Osteocyte (in vitro differentiated cells): ENCODE measurements at regions not wholly inside any gene's neighbourhood (a gene's known extent, or its start where the extent isn't known, plus 50 kb on each side); places are given as distances from the start of the nearest gene placed in this dataset.

Experiments
- DNase-seq: peaks from one replicate; pipeline ENCODE4 v3.0.0; 2021; ENCODE audit warnings: mixed read lengths; ENCODE audit not compliant: unreplicated experiment; ENCODE audit errors: extremely low spot score
- H3K27ac Mint-ChIP-seq: one replicate; pipeline ENCODE4 v1.8.0; 2021; ENCODE audit warnings: mild to moderate bottlenecking, mixed read lengths; ENCODE audit not compliant: unreplicated experiment
- H3K27me3 Mint-ChIP-seq: one replicate; pipeline ENCODE4 v1.8.0; 2021; ENCODE audit warnings: mixed read lengths; ENCODE audit not compliant: unreplicated experiment
- H3K36me3 Mint-ChIP-seq: one replicate; pipeline ENCODE4 v1.8.0; 2021; ENCODE audit warnings: mixed read lengths; ENCODE audit not compliant: unreplicated experiment
- H3K4me1 Mint-ChIP-seq: one replicate; pipeline ENCODE4 v1.8.0; 2021; ENCODE audit warnings: mixed read lengths; ENCODE audit not compliant: unreplicated experiment
- H3K4me3 Mint-ChIP-seq: one replicate; pipeline ENCODE4 v1.8.0; 2021; ENCODE audit warnings: mild to moderate bottlenecking, moderate library complexity, mixed read lengths; ENCODE audit not compliant: unreplicated experiment
- H3K9me3 Mint-ChIP-seq: one replicate; pipeline ENCODE4 v1.8.0; 2021; ENCODE audit warnings: mixed read lengths; ENCODE audit not compliant: unreplicated experiment
- TF ChIP-seq, protein P1 (sequence below): fragments of 200-600 bp; sonication (generic); IDR thresholded peaks from 2 replicates; pipeline ENCODE4 v1.5.0; 2021; ENCODE audit warnings: antibody characterized with exemption, mild to moderate bottlenecking, moderate library complexity

DNA sequence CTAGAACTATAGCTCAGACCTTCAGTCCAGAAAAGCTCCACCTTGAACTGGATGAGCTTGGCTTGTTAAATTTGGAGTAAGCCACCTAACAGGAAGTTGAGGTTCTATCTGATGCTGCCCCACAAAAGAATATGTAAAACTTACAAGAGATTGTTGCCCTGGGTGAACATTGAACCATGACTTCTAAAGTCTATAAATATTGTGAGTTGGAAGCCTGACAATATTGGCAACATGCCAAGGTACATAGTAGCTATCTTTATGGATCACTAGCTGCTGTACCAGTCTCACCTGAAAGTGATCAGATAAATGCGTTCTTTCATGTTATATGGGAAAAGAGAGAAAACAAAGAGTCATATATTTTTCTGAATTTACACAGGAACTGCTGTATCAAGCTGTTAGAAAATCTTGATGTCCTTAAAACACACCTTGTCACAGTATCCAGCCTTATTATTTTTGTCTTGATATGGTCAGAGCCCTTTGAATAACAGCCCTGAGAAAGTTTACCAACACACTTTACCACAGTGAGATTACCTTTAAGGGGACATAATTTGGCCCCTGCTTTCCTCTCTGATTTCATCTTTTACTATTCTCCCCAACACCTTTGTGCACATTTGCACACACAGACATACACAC is 92.0 kb downstream of the LSMEM1 start:
- Mint-ChIP-seq H3K4me3 (no peak overlapping the region), H3K9me3 (no peaks in the 10 kb centered on the region), H3K27me3 (peaks cover 11% of the 10 kb centered on the region), H3K4me1 (no peaks in the 10 kb centered on the region), H3K36me3 (no peaks in the 10 kb centered on the region), H3K27ac (no peak overlapping the region)
- TF ChIP-seq, protein P1, sequence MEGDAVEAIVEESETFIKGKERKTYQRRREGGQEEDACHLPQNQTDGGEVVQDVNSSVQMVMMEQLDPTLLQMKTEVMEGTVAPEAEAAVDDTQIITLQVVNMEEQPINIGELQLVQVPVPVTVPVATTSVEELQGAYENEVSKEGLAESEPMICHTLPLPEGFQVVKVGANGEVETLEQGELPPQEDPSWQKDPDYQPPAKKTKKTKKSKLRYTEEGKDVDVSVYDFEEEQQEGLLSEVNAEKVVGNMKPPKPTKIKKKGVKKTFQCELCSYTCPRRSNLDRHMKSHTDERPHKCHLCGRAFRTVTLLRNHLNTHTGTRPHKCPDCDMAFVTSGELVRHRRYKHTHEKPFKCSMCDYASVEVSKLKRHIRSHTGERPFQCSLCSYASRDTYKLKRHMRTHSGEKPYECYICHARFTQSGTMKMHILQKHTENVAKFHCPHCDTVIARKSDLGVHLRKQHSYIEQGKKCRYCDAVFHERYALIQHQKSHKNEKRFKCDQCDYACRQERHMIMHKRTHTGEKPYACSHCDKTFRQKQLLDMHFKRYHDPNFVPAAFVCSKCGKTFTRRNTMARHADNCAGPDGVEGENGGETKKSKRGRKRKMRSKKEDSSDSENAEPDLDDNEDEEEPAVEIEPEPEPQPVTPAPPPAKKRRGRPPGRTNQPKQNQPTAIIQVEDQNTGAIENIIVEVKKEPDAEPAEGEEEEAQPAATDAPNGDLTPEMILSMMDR: no peak
- no peak for DNase-seq

DNA sequence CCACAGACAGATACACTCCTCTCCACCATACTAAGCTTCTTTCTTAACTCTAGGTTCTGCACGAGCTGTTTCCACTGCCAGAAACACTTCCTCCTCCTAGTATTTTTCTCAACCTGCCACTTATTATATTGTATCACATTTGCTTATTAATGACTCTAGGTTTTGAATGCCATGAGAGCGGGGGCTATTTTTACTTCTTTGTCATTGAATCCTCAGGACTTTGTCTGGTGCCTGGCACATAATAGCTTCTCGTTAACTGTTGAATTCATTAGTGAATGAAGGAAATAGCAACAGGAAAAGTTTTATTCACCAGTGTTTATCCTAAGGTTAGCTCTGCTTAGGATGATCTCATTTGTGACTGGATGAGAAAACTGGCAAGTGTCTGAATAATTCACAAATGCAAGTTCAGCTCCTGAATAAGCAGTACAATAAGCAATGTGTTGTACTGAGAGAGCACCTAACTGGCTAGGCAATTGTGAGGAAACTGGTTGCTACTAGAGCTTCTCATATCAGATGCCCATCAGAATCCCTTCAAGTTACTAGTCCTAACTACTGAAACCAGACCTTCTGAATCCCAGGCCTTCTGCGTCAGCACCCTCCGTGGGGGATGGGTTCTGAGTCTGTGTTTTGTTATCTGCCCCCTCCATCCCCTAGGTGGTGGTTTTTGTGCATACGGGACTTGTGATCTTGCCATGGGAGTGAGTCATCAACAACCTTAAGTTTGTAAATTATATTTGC is 92.7 kb downstream of the LSMEM1 start:
- H3K4me1 Mint-ChIP-seq: no peaks in the 10 kb centered on the region
- no peak for DNase-seq
- H3K36me3 Mint-ChIP-seq: no peaks in the 10 kb centered on the region
- no peaks in the 10 kb centered on the region for H3K9me3 Mint-ChIP-seq
- TF ChIP-seq, protein P1: no peak
- H3K27ac Mint-ChIP-seq: no peak overlapping the region
- peaks cover 11% of the 10 kb centered on the region for H3K27me3 Mint-ChIP-seq
- no peak overlapping the region for H3K4me3 Mint-ChIP-seq

DNA sequence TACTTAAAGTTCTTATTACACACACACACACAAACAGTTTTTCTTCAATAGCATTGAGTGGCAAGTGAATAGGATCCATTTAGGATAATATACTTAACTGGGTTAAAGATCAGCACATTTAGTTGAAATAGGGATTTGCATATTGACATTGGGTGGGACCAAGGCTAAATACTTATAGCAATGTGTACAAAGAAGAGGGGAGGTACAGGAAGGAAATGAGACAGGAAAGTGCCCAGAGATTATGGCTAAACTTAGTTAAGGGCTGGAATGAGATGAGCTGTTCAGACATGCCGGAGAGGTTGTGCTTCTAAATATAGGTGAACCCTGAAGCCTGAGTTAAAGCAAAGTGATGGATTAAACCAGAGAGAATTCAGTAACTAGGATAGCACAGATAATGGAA is 95.1 kb downstream of the LSMEM1 start:
- Mint-ChIP-seq H3K4me1 (no peaks in the 10 kb centered on the region), H3K27me3 (peaks cover 16% of the 10 kb centered on the region), H3K36me3 (no peaks in the 10 kb centered on the region), H3K27ac (no peak overlapping the region), H3K4me3 (no peak overlapping the region), H3K9me3 (no peaks in the 10 kb centered on the region)
- TF ChIP-seq, protein P1: no peak
- DNase-seq: no peak

- TF ChIP-seq, protein P1: no peak
- Mint-ChIP-seq H3K27ac (no peak overlapping the region), H3K27me3 (peaks cover 16% of the 10 kb centered on the region), H3K9me3 (no peaks in the 10 kb centered on the region), H3K4me3 (no peak overlapping the region), H3K36me3 (no peaks in the 10 kb centered on the region), H3K4me1 (no peaks in the 10 kb centered on the region)
- no peak for DNase-seq
These were observed 98.6 kb downstream of the LSMEM1 start for GRCh38 chr7:112579388-112579787.

DNA sequence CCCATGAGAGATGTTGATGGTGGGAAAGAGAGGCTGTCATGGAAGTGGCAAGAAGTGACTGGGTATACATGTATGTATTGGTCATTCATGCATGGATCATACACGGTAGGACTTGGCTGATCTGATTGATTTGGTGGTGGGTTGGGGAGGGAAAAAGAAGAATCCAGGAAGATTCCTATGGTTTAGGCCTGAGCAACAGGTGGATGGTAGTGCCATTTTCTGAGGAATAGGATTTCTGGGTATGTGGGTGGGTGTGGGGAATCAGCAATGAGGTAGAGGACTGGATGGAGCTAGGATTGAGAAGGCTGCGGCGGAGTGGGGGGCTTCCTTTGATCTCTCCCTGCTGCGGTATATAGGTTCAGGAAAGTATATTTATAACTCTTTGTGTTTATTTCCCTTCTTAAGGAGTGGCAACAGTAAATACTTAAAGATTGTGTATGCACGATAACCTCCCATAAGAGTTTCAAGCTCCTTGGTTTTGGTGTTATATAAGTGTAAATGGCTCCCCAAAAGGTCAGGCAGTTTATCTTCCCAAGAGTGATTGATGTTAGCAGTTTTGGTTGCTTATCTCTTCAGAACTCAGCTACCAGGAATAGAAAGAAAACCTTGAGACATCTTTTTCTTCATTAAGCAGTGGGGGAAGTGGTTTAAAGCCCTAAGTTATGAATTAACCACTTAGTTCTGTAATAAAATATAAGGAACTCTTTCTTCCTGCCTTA is 100.1 kb downstream of the LSMEM1 start:
- H3K4me3 Mint-ChIP-seq: no peak overlapping the region
- no peaks in the 10 kb centered on the region for H3K4me1 Mint-ChIP-seq
- no peaks in the 10 kb centered on the region for H3K9me3 Mint-ChIP-seq
- TF ChIP-seq, protein P1: no peak
- no peak for DNase-seq
- no peaks in the 10 kb centered on the region for H3K36me3 Mint-ChIP-seq
- peaks cover 28% of the 10 kb centered on the region for H3K27me3 Mint-ChIP-seq
- no peak overlapping the region for H3K27ac Mint-ChIP-seq
